ENCODE measurements at regions not wholly inside any gene's neighbourhood (a gene's known extent, or its start where the extent isn't known, plus 50 kb on each side); places are given as distances from the start of the nearest gene placed in this dataset.

DNA sequence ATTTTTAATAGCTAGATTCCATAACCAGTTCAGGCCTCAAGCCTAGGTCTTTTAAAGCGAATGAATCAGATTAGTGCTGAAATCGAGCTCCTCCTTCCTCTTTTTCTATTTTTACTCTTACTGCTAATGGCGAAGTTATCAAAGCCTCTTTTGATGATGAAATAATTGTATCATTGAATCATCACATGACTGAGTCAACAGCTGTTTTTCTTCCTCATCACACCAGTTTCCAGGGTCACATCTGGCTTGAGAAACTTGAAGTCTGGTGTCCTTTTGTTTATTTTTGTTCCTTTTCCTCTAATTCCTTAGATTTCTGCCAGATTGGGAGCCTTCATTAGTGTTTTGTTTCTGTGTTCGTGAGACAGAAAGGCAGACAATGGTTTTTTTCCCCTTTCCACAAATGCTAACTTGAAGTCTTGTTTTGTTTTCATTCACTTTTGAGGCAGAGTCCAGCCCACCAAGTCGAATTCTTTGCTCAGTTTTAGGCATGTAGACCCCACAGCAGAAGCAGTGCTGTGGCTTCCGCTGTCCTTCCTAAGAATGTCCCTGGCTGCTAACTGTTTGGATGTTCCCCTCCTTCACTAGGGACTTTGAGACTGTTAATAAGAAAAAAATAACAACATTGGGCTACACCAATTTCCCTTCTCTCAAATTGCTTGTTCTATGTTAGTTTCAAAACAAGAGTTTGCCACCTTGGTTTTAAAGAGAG is 51.9 kb upstream of the FMOD start:
- FAIRE-seq (no peak), DNase-seq (ENCODE audit: low read depth in 1 of 2, low spot score in 1 of 2) (no peak), ATAC-seq (no peak)
- TF ChIP-seq, protein P1, sequence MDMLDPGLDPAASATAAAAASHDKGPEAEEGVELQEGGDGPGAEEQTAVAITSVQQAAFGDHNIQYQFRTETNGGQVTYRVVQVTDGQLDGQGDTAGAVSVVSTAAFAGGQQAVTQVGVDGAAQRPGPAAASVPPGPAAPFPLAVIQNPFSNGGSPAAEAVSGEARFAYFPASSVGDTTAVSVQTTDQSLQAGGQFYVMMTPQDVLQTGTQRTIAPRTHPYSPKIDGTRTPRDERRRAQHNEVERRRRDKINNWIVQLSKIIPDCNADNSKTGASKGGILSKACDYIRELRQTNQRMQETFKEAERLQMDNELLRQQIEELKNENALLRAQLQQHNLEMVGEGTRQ (IDR thresholded peaks at IDR 0.05): 0 out of 2 replicates have a peak, but pooled peaks have one; percentile 5
- TF ChIP-seq CEBPB (IDR thresholded peaks at IDR 0.05): no peak
- H3K27ac ChIP-seq: no peak overlapping the region
- no peaks in the 10 kb centered on the region for H3K4me1 ChIP-seq
- POLR2A ChIA-PET: no interaction called here
- CTCF ChIA-PET: interaction anchor here (0.7 to 2.3 kb wide), 3 partner anchors 63 to 318 kb away, joined by 3 to 7 read pairs (median 3); no protein-coding TSS in a partner anchor
- H3K9me3 ChIP-seq: 0 out of 3 replicates have a peak, but pooled peaks cover 2% of the 10 kb centered on the region
- H3K4me2 ChIP-seq: no peak overlapping the region
- WGBS (ENCODE audit: missing lambda C conversion rate): 47% methylated on average over 6 of the region's 6 CpGs
- no peak overlapping the region for H3K4me3 ChIP-seq

- Histone ChIP-seq H3K4me2 (no peak overlapping the region), H3K4me3 (no peak overlapping the region), H3K4me1 (peaks cover 4% of the 10 kb centered on the region; the same call in 2 of the 3 replicates), H3K9me3 (0 out of 3 replicates have a peak, but pooled peaks cover 4% of the 10 kb centered on the region), H3K27ac (no peak overlapping the region)
- CTCF ChIA-PET: interaction anchor here (2.3 kb wide), 1 partner anchor 63 kb away, joined by 7 read pairs; no protein-coding TSS in a partner anchor
- WGBS (ENCODE audit: missing lambda C conversion rate): 16% methylated on average over 5 of the region's 5 CpGs
- no peak for FAIRE-seq
- TF ChIP-seq CBX8 (IDR thresholded peaks at IDR 0.05) (no peak), RAD21 (conservative IDR thresholded peaks at IDR 0.05 in 1 of 2, IDR thresholded peaks at IDR 0.05 in 1 of 2) (no peak), JUNB (IDR thresholded peaks at IDR 0.05) (no peak), RARB (CRISPR knock-in tag; IDR thresholded peaks at IDR 0.05) (no peak), NPAS2 (CRISPR knock-in tag; IDR thresholded peaks at IDR 0.05; ENCODE audit: borderline replicate concordance) (no peak)
- POLR2A ChIA-PET: no interaction called here
- ATAC-seq: no peak
- DNase-seq (ENCODE audit: low read depth in 1 of 2, low spot score in 1 of 2): no peak
Measured at GRCh38 chr1:203403586-203403985, 52.7 kb upstream of the FMOD start.

GRCh38 chr1:203404546-203404945 is 53.6 kb upstream of the FMOD start:
- H3K4me2 ChIP-seq: no peak overlapping the region
- ATAC-seq (no peak), FAIRE-seq (no peak), DNase-seq (ENCODE audit: low read depth in 1 of 2, low spot score in 1 of 2) (no peak)
- 3% methylated on average over 3 of the region's 3 CpGs for WGBS (ENCODE audit: missing lambda C conversion rate)
- ChIA-PET POLR2A (no interaction called here), CTCF (no interaction called here)
- 0 out of 3 replicates have a peak, but pooled peaks cover 5% of the 10 kb centered on the region for H3K9me3 ChIP-seq
- H3K27ac ChIP-seq: no peak overlapping the region
- TF ChIP-seq KDM1A (IDR thresholded peaks at IDR 0.05; ENCODE audit: low read depth) (no peak), ZSCAN20 (CRISPR knock-in tag; IDR thresholded peaks at IDR 0.05) (no peak), CEBPB (IDR thresholded peaks at IDR 0.05) (no peak), GATA3 (IDR thresholded peaks at IDR 0.05; ENCODE audit: borderline replicate concordance) (no peak)
- TF ChIP-seq, protein P1 (IDR thresholded peaks at IDR 0.05): no peak
- peaks cover 6% of the 10 kb centered on the region; the same call in 2 of the 3 replicates for H3K4me1 ChIP-seq
- no peak overlapping the region for H3K4me3 ChIP-seq

- H3K4me3 ChIP-seq: no peak overlapping the region
- ATAC-seq (no peak), DNase-seq (ENCODE audit: low read depth in 1 of 2, low spot score in 1 of 2) (no peak), FAIRE-seq (no peak)
- no peak overlapping the region for H3K27ac ChIP-seq
- POLR2A ChIA-PET: no interaction called here
- TF ChIP-seq EHF (CRISPR knock-in tag; IDR thresholded peaks at IDR 0.05) (no peak), ATOH8 (CRISPR knock-in tag; IDR thresholded peaks at IDR 0.05; ENCODE audit: low read depth) (no peak), EP300 (IDR thresholded peaks at IDR 0.05) (no peak), FOXS1 (CRISPR knock-in tag; IDR thresholded peaks at IDR 0.05) (no peak), CEBPB (IDR thresholded peaks at IDR 0.05) (no peak), NFE2L2 (conservative IDR thresholded peaks at IDR 0.05; ENCODE audit: low read length) (no peak)
- CTCF ChIA-PET: no interaction called here
- 40% methylated on average over 5 of the region's 5 CpGs for WGBS (ENCODE audit: missing lambda C conversion rate)
- H3K4me2 ChIP-seq: no peak overlapping the region
- peaks cover 6% of the 10 kb centered on the region; the same call in 2 of the 3 replicates for H3K4me1 ChIP-seq
- 0 out of 3 replicates have a peak, but pooled peaks cover 5% of the 10 kb centered on the region for H3K9me3 ChIP-seq
Measured at GRCh38 chr1:203405703-203406438, 54.9 kb upstream of the FMOD start.

Data from A549 (cell line).